BLaER1 treated with 17β-estradiol and CSF1 and Interleukin-3, amounts not matched to agents 10 nM and 100 nM (cell line): ENCODE measurements at regions not wholly inside any gene's neighbourhood (a gene's known extent, or its start where the extent isn't known, plus 50 kb on each side); places are given as distances from the start of the nearest gene placed in this dataset.
"Not testable (repeated sequence)": the region's sequence is repeated elsewhere in the genome, so short reads cannot be mapped to it uniquely, and the experiment has no call there.

Source experiments
- H3K27ac ChIP-seq, 11 experiments: shearing (Covaris generic); formaldehyde crosslinking; 2 replicates each; pipeline ENCODE4 v1.8.1; 2022
- H3K27me3 ChIP-seq, 11 experiments: shearing (Covaris generic); formaldehyde crosslinking; 2 replicates each; pipeline ENCODE4 v1.8.1; 2022
- H3K36me3 ChIP-seq, 11 experiments: shearing (Covaris generic); formaldehyde crosslinking; 2 replicates each; pipeline ENCODE4 v1.8.1; 2022
- H3K4me1 ChIP-seq, 10 experiments: shearing (Covaris generic); formaldehyde crosslinking; 2 replicates each; pipeline ENCODE4 v1.8.1; 2022
- H3K4me2 ChIP-seq, 11 experiments: shearing (Covaris generic); formaldehyde crosslinking; 2 replicates each; pipeline ENCODE4 v1.8.1; 2022
- H3K4me3 ChIP-seq, 10 experiments: shearing (Covaris generic); formaldehyde crosslinking; 2 replicates each; pipeline ENCODE4 v1.8.1; 2022
- H3K9ac ChIP-seq, 11 experiments: shearing (Covaris generic); formaldehyde crosslinking; 2 replicates each; pipeline ENCODE4 v1.8.1; 2022
- H3K9me3 ChIP-seq, 11 experiments: shearing (Covaris generic); formaldehyde crosslinking; replicated peaks in 1 of 11; 2 replicates each; pipeline ENCODE4 v1.8.1; 2022
- H4K20me1 ChIP-seq, 11 experiments: shearing (Covaris generic); formaldehyde crosslinking; 2 replicates each; pipeline ENCODE4 v1.8.1; 2022
- Cebpa-rat ChIP-seq, 11 experiments: shearing (Covaris generic); IDR thresholded peaks; 2 replicates each; pipeline ENCODE4 v1.8.1; 2022

DNA sequence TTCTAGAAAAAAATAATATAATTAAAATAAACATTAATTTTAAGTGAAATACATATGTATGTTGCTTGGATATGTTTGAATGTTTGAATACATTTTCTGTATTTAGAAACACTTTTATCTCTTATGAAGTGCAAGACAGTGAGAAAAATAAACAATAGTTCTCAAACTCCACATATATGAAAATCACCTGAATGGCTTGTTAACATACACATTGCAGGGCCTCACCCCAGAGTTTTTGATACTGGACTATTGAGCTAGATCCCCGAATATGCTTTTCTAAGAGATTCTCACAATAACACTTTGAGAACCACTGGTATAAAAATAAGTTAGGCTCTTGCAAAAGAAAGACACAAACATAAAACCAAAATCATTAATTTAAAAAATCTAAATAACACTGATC, 1570.3 kb upstream of the PRR20A start:
- Histone ChIP-seq H3K9me3 (no peaks in the 10 kb centered on the region), H3K4me3 (no peak overlapping the region), H3K27me3 (no peaks in the 10 kb centered on the region), H3K4me1 (peaks cover 0 to 3% (median 0%) of the 10 kb centered on the region in 10 experiments; a peak in 1 of 20 replicates), H3K36me3 (no peaks in the 10 kb centered on the region), H3K27ac (no peak overlapping the region), H3K9ac (no peak overlapping the region), H3K4me2 (no peak overlapping the region), H4K20me1 (no peaks in the 10 kb centered on the region)
- TF ChIP-seq Cebpa-rat (IDR thresholded peaks at IDR 0.05), result no peak

GRCh38 chr13:55571237-55571867, 1569.4 kb upstream of the PRR20A start:
- H3K9ac ChIP-seq, result no peak overlapping the region
- no peaks in the 10 kb centered on the region for H4K20me1 ChIP-seq
- TF ChIP-seq Cebpa-rat (IDR thresholded peaks at IDR 0.05), result no peak
- H3K4me3 ChIP-seq, result no peak overlapping the region
- H3K36me3 ChIP-seq, result no peaks in the 10 kb centered on the region
- H3K9me3 ChIP-seq, result no peaks in the 10 kb centered on the region
- no peak overlapping the region for H3K27ac ChIP-seq
- no peak overlapping the region for H3K4me2 ChIP-seq
- no peaks in the 10 kb centered on the region for H3K4me1 ChIP-seq
- no peaks in the 10 kb centered on the region for H3K27me3 ChIP-seq

DNA sequence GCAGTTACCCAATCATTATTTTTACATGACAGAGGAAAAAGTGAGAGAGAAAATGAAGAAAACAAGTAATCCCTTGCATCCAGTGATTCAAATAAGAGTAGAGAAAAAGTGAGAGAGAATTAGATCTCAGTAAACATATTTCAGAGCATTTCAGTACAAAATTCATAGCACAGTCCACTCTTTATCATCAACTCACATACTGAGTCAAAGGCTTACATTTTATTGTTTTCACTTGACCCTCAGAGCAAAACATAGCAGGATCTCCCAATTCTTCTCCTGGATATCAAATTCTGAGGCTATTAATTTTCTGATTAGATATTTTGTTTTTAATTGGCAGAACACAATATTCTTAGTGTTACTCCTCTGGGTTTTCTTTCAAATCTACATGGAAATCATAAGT, 1568.3 kb upstream of the PRR20A start:
- Histone ChIP-seq H3K4me1 (no peaks in the 10 kb centered on the region), H3K4me3 (no peak overlapping the region), H3K9ac (no peak overlapping the region), H3K9me3 (no peaks in the 10 kb centered on the region), H3K36me3 (no peaks in the 10 kb centered on the region), H3K4me2 (no peak overlapping the region), H4K20me1 (no peaks in the 10 kb centered on the region), H3K27ac (no peak overlapping the region), H3K27me3 (no peaks in the 10 kb centered on the region)
- TF ChIP-seq Cebpa-rat (IDR thresholded peaks at IDR 0.05), result no peak

DNA sequence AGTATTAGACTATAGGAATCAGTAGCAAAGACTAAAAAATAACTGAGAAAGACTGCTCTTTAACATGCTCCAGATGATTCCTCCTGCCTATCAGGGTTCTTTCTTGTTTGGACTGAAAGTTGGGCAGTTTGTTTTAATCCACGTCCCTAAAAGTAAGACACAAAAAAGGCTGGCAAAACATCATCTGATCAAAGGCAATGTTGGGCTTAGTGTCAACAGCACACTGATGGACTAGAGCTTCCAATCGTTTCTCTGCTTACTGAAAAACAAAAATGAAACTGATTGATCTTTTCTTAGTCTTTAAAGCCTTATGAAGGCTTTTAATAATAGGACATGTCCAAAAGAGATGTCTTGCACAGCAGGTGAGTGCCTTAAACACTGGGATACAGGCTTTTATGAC, 1567.9 kb upstream of the PRR20A start:
- H3K4me2 ChIP-seq, result no peak overlapping the region
- no peak overlapping the region for H3K9ac ChIP-seq
- H3K27me3 ChIP-seq, result no peaks in the 10 kb centered on the region
- H3K9me3 ChIP-seq, result no peaks in the 10 kb centered on the region
- no peak for TF ChIP-seq Cebpa-rat (IDR thresholded peaks at IDR 0.05)
- no peaks in the 10 kb centered on the region for H3K4me1 ChIP-seq
- H3K27ac ChIP-seq, result no peak overlapping the region
- H3K36me3 ChIP-seq, result no peaks in the 10 kb centered on the region
- no peaks in the 10 kb centered on the region for H4K20me1 ChIP-seq
- no peak overlapping the region for H3K4me3 ChIP-seq

DNA sequence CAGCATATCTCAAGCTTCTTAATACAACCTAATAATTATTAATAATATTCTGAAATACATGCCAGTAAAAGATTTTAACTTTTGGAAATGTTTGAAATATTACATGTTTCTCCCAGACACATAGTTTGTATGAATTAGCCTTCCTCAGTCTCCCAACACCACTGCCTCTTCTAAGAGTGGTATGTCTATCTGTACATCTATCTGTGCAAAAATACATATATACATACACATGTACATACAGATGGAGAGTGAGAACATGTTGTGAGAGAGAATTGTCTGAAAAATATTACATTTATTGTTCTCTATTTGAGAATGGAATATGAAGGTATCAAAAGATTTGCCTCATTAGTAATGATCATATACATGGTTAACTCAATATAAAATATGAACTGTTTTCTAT, 1567.2 kb upstream of the PRR20A start:
- H3K27ac ChIP-seq, result no peak overlapping the region
- H3K4me1 ChIP-seq, result no peaks in the 10 kb centered on the region
- no peaks in the 10 kb centered on the region for H3K36me3 ChIP-seq
- H3K9me3 ChIP-seq, result no peaks in the 10 kb centered on the region
- TF ChIP-seq Cebpa-rat (IDR thresholded peaks at IDR 0.05), result no peak
- no peaks in the 10 kb centered on the region for H4K20me1 ChIP-seq
- no peak overlapping the region for H3K9ac ChIP-seq
- H3K4me3 ChIP-seq, result no peak overlapping the region
- no peak overlapping the region for H3K4me2 ChIP-seq
- H3K27me3 ChIP-seq, result no peaks in the 10 kb centered on the region

- Histone ChIP-seq H4K20me1 (no peaks in the 10 kb centered on the region), H3K4me3 (no peak overlapping the region), H3K27me3 (no peaks in the 10 kb centered on the region), H3K4me1 (no peaks in the 10 kb centered on the region), H3K4me2 (no peak overlapping the region), H3K27ac (no peak overlapping the region), H3K9ac (no peak overlapping the region), H3K9me3 (no peaks in the 10 kb centered on the region), H3K36me3 (no peaks in the 10 kb centered on the region)
- TF ChIP-seq Cebpa-rat (IDR thresholded peaks at IDR 0.05), result no peak
These were observed 1564.3 kb upstream of the PRR20A start for GRCh38 chr13:55576389-55576788.

DNA sequence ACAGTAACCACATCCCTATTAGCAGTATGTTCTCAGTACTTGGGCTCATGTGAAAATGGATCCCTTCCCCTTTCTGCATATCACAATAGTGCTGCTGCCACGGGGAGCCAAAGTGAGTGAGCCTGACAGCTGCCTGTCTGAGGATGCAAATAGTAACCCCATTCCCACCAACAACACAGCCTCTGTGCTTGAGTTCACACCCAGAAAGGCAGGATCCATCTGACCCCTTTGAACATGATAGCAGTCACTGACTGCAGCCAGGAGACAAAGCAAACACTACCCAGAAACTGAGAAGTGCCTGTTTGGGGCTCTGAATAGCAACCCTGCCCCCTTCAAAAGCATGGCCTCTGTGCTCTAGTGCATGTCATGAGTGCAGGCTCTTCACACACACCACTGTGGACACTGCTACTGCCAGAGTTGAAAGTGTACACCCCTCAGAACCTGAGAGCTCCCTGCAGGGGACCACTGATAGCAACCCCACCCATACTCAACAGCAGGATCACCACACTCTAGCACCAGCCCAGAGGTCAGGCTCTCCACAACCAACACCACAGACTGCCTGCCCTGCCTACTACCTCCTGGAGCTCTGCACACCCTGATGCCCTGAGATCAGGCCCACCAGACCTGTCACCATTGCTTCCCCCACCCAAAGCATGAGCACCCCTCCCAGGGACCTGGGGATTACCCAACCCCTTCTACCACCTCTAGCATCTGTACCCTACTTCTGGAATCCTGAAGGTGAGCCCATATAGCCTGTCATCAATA, 1563.5 kb upstream of the PRR20A start:
- Histone ChIP-seq H3K9me3 (no peaks in the 10 kb centered on the region), H3K4me1 (no peaks in the 10 kb centered on the region), H3K4me3 (no peak overlapping the region), H3K27me3 (no peaks in the 10 kb centered on the region), H3K9ac (no peak overlapping the region), H4K20me1 (no peaks in the 10 kb centered on the region), H3K36me3 (no peaks in the 10 kb centered on the region), H3K27ac (no peak overlapping the region), H3K4me2 (no peak overlapping the region)
- TF ChIP-seq Cebpa-rat (IDR thresholded peaks at IDR 0.05), result no peak

- Histone ChIP-seq H3K9ac (no peak overlapping the region), H3K4me2 (no peak overlapping the region), H3K36me3 (no peaks in the 10 kb centered on the region), H3K4me1 (no peaks in the 10 kb centered on the region), H3K9me3 (no peaks in the 10 kb centered on the region), H3K27ac (no peak overlapping the region), H4K20me1 (no peaks in the 10 kb centered on the region), H3K4me3 (no peak overlapping the region), H3K27me3 (no peaks in the 10 kb centered on the region)
- no peak for TF ChIP-seq Cebpa-rat (IDR thresholded peaks at IDR 0.05)
These were observed 1562.9 kb upstream of the PRR20A start for GRCh38 chr13:55577847-55578210.

- H3K9ac ChIP-seq, H3K27ac ChIP-seq, H3K4me3 ChIP-seq: not testable (repeated sequence)
These were observed 1558.4 kb upstream of the PRR20A start for GRCh38 chr13:55582294-55582693.

DNA sequence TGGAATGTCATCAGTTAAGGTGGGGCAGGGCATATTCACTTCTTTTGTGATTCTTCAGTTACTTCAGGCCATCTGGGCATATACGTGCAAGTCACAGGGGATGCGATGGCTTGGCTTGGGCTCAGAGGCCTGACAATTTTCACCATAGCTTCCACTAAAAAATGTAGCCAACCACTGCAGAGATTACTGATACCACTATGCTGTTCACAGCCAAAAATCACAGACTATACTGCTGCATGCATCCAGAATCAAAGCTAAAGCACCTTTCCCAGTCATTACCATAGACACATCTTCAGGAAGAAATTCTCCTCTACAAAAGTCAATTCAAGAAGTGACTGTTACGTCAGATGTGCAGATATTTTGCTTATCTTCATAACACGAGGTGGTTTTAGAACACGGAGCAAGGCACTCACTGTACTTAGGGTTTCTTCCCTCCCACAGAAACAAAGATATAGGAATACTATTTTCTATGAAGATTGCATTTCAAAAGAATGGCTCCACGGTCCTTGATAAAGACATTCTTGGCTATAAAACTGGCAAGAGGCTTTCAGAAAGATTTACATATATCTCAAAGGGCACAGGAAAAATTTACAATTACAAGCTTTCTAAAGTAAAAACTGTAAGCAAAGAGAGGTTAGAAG, 1556.6 kb upstream of the PRR20A start:
- H3K27me3 ChIP-seq, result no peaks in the 10 kb centered on the region
- H3K27ac ChIP-seq, result no peak overlapping the region
- no peak overlapping the region for H3K4me2 ChIP-seq
- H3K4me3 ChIP-seq, result no peak overlapping the region
- H3K36me3 ChIP-seq, result no peaks in the 10 kb centered on the region
- H4K20me1 ChIP-seq, result no peaks in the 10 kb centered on the region
- no peak overlapping the region for H3K9ac ChIP-seq
- TF ChIP-seq Cebpa-rat (IDR thresholded peaks at IDR 0.05), result no peak
- H3K4me1 ChIP-seq, result no peaks in the 10 kb centered on the region
- no peaks in the 10 kb centered on the region; a peak in 1 of 22 replicates for H3K9me3 ChIP-seq

More at GRCh38 chr13:55582294-55582693, 1558.4 kb upstream of the PRR20A start:
- not testable (repeated sequence) for H3K36me3 ChIP-seq, H3K4me1 ChIP-seq, H3K9me3 ChIP-seq, H3K27me3 ChIP-seq, H4K20me1 ChIP-seq, H3K4me2 ChIP-seq
